Uterus (tissue), 2 donors: ENCODE measurements at regions not wholly inside any gene's neighbourhood (a gene's known extent, or its start where the extent isn't known, plus 50 kb on each side); places are given as distances from the start of the nearest gene placed in this dataset.

ENCODE experiments used
- POLR2A ChIP-seq, 2 donors: fragments of 450-650 bp; IDR thresholded peaks; one replicate each; pipeline ENCODE4 v1.6.1; 2016; ENCODE audit warnings: antibody characterized with exemption in 2 of 2, mild to moderate bottlenecking in 1 of 2, moderate library complexity in 1 of 2
- TF ChIP-seq, protein P1 (sequence below), 4 experiments: fragments of 200-600 bp in 2 of 4; fragments of 450-650 bp in 2 of 4; sonication (generic) in 2 of 4; IDR thresholded peaks; one replicate each; pipeline ENCODE4 v1.5.1; 2016 to 2019; ENCODE audit warnings: antibody characterized with exemption in 4 of 4, mild to moderate bottlenecking in 2 of 4, moderate library complexity in 1 of 4

DNA sequence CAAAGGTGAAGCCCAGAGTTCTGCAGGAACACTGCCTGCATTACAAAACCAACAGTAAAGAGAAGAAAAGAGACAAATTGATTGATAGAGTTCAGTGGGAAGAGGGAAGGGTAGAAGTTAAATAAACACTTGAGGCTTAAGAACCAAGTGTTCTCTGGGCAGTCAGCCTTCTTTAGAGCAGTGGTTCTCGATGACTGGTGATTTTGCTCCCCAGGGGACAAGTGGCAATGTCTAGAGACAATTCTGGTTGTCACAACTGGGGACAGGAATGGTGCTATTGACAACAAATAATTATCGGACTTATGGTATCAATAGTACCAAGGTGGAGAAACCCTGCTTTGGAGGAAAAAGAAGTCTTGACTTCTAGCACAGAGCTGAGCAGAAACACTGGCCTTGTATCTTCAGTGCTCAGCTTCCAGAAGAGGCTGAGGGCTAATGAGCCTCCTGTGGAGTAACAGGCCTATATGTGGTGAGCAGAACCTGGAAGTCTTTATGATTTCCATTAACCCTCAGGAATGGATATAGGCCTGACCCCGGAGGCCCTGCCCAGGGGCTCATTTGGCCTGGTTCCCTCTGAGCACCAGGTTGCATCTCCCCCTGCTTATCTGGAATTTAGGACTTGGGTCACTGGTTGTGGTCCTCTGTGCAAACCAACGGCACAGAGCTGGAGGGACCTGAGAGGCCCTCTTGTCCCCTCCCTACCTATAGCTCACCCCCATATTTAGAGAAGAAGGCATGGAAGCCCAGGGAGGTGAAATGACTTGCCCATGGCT lies 204.6 kb upstream of the PWP1 start:
- TF ChIP-seq, protein P1, sequence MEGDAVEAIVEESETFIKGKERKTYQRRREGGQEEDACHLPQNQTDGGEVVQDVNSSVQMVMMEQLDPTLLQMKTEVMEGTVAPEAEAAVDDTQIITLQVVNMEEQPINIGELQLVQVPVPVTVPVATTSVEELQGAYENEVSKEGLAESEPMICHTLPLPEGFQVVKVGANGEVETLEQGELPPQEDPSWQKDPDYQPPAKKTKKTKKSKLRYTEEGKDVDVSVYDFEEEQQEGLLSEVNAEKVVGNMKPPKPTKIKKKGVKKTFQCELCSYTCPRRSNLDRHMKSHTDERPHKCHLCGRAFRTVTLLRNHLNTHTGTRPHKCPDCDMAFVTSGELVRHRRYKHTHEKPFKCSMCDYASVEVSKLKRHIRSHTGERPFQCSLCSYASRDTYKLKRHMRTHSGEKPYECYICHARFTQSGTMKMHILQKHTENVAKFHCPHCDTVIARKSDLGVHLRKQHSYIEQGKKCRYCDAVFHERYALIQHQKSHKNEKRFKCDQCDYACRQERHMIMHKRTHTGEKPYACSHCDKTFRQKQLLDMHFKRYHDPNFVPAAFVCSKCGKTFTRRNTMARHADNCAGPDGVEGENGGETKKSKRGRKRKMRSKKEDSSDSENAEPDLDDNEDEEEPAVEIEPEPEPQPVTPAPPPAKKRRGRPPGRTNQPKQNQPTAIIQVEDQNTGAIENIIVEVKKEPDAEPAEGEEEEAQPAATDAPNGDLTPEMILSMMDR (IDR thresholded peaks at IDR 0.05): no peak
- no peak for TF ChIP-seq POLR2A (IDR thresholded peaks at IDR 0.05)
